Smooth muscle cell (in vitro differentiated cells): ENCODE measurements at regions not wholly inside any gene's neighbourhood (a gene's known extent, or its start where the extent isn't known, plus 50 kb on each side); places are given as distances from the start of the nearest gene placed in this dataset.

Source experiments
- DNase-seq: peaks from one replicate; lab custom pipeline; 2025; ENCODE audit not compliant: unreplicated experiment; lab: John Stamatoyannopoulos, UW
- H2AFZ ChIP-seq: fragments of 200-600 bp; sonication (generic); 2 replicates; pipeline ENCODE4 v1.6.0; 2016; ENCODE audit warnings: antibody characterized with exemption, low read depth, mild to moderate bottlenecking
- H3F3A ChIP-seq: fragments of 200-600 bp; sonication (generic); 2 replicates; pipeline ENCODE4 v1.6.0; 2017; ENCODE audit warnings: antibody characterized with exemption, low read depth
- H3K27ac ChIP-seq: fragments of 200-600 bp; sonication (generic); 2 replicates; pipeline ENCODE4 v1.5.1; 2016; ENCODE audit warnings: low read depth, mild to moderate bottlenecking
- H3K27me3 ChIP-seq: fragments of 200-600 bp; sonication (generic); 2 replicates; pipeline ENCODE4 v1.6.1; 2016; ENCODE audit warnings: low read depth, mild to moderate bottlenecking
- H3K36me3 ChIP-seq: fragments of 200-600 bp; sonication (generic); 2 replicates; pipeline ENCODE4 v1.5.1; 2016; ENCODE audit warnings: low read depth
- H3K4me1 ChIP-seq: fragments of 200-600 bp; sonication (generic); 2 replicates; pipeline ENCODE4 v1.5.1; 2016; ENCODE audit warnings: low read depth
- H3K4me2 ChIP-seq: fragments of 200-600 bp; sonication (generic); 2 replicates; pipeline ENCODE4 v1.6.0; 2016; ENCODE audit warnings: mild to moderate bottlenecking
- H3K4me3 ChIP-seq: fragments of 200-600 bp; sonication (generic); 2 replicates; pipeline ENCODE4 v1.5.1; 2016; ENCODE audit warnings: mild to moderate bottlenecking
- H3K79me2 ChIP-seq: fragments of 200-600 bp; sonication (generic); 2 replicates; pipeline ENCODE4 v1.6.0; 2016; ENCODE audit warnings: low read depth, mild to moderate bottlenecking
- H3K9ac ChIP-seq: fragments of 200-600 bp; sonication (generic); 2 replicates; pipeline ENCODE4 v1.6.0; 2016; ENCODE audit warnings: low read depth
- H3K9me3 ChIP-seq: fragments of 200-600 bp; sonication (generic); replicated peaks from 2 replicates; pipeline ENCODE4 v1.5.1; 2016; ENCODE audit warnings: low read depth
- H4K20me1 ChIP-seq: fragments of 200-600 bp; sonication (generic); 2 replicates; pipeline ENCODE4 v1.6.0; 2016; ENCODE audit warnings: low read depth
- WGBS: methylation state at CpG from one replicate; pipeline ENCODE4 v1.1.7; 2016; ENCODE audit warnings: low lambda C conversion rate; 5-methylcytosine and 5-hydroxymethylcytosine counted together
- TF ChIP-seq, protein P1 (sequence below): fragments of 200-600 bp; sonication (generic); IDR thresholded peaks from 2 replicates; pipeline ENCODE4 v1.5.1; 2017; ENCODE audit warnings: borderline replicate concordance, mild to moderate bottlenecking, antibody characterized with exemption; ENCODE audit not compliant: insufficient read depth, poor library complexity, severe bottlenecking

DNA sequence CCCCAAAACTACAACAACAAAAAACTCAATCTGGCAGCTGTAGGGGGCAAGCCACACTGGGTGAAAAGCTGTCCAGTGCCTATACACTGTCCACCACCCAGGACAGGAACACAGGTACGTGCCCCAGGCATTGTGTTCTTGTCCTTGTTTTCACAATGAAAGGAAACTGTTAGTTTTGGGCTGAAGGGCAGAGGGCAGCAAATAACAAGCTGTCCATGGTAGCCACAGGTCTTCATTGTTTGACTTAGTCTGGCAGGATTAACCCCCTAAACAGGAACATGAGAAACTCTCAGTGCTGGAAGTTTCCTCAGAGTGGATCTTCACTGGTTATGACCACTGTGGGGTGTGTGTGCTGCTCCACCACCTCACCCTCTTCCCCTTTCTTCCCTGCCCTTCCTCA is 224.6 kb upstream of the N4BP1 start:
- Histone ChIP-seq H3K4me2 (no peak overlapping the region), H3K27ac (no peak overlapping the region), H3F3A (no peaks in the 10 kb centered on the region), H3K4me1 (no peaks in the 10 kb centered on the region), H3K27me3 (no peaks in the 10 kb centered on the region), H3K4me3 (no peak overlapping the region), H4K20me1 (no peaks in the 10 kb centered on the region), H3K9ac (no peak overlapping the region), H2AFZ (no peak overlapping the region), H3K36me3 (no peaks in the 10 kb centered on the region), H3K9me3 (no peaks in the 10 kb centered on the region), H3K79me2 (no peaks in the 10 kb centered on the region)
- DNase-seq = no peak
- 65% methylated on average over 1 of the region's 1 CpG for WGBS
- TF ChIP-seq, protein P1, sequence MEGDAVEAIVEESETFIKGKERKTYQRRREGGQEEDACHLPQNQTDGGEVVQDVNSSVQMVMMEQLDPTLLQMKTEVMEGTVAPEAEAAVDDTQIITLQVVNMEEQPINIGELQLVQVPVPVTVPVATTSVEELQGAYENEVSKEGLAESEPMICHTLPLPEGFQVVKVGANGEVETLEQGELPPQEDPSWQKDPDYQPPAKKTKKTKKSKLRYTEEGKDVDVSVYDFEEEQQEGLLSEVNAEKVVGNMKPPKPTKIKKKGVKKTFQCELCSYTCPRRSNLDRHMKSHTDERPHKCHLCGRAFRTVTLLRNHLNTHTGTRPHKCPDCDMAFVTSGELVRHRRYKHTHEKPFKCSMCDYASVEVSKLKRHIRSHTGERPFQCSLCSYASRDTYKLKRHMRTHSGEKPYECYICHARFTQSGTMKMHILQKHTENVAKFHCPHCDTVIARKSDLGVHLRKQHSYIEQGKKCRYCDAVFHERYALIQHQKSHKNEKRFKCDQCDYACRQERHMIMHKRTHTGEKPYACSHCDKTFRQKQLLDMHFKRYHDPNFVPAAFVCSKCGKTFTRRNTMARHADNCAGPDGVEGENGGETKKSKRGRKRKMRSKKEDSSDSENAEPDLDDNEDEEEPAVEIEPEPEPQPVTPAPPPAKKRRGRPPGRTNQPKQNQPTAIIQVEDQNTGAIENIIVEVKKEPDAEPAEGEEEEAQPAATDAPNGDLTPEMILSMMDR = peak; percentile 5

DNA sequence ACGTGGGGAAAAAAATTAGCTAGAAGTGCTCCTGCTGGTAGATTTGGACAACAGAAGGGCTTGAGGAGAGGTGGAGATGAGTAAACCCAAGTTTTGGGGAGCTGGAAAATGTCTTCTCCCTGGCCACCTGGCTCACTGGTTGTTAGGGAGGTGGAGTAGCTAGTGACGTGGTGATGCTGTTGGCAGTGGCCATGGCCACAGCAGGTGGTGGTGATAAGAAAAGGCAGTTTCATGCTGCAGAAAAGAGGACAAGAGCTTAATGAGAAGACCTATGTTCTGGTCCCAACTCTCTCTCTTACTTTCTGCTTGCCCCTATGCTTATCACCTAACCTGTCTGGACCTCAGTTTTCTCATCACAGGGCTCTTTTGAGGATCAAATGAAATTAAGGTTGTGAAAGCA is 223.5 kb upstream of the N4BP1 start:
- H3K9ac ChIP-seq = no peak overlapping the region
- 65% methylated on average over 2 of the region's 2 CpGs for WGBS
- no peak overlapping the region for H2AFZ ChIP-seq
- H3K27ac ChIP-seq = no peak overlapping the region
- H3F3A ChIP-seq = no peaks in the 10 kb centered on the region
- no peaks in the 10 kb centered on the region for H3K27me3 ChIP-seq
- H3K4me1 ChIP-seq = no peaks in the 10 kb centered on the region
- H3K36me3 ChIP-seq = no peaks in the 10 kb centered on the region
- TF ChIP-seq, protein P1 = no peak
- no peak for DNase-seq
- no peak overlapping the region for H3K4me3 ChIP-seq
- no peaks in the 10 kb centered on the region for H3K9me3 ChIP-seq
- no peak overlapping the region for H3K4me2 ChIP-seq
- H3K79me2 ChIP-seq = no peaks in the 10 kb centered on the region
- H4K20me1 ChIP-seq = no peaks in the 10 kb centered on the region

DNA sequence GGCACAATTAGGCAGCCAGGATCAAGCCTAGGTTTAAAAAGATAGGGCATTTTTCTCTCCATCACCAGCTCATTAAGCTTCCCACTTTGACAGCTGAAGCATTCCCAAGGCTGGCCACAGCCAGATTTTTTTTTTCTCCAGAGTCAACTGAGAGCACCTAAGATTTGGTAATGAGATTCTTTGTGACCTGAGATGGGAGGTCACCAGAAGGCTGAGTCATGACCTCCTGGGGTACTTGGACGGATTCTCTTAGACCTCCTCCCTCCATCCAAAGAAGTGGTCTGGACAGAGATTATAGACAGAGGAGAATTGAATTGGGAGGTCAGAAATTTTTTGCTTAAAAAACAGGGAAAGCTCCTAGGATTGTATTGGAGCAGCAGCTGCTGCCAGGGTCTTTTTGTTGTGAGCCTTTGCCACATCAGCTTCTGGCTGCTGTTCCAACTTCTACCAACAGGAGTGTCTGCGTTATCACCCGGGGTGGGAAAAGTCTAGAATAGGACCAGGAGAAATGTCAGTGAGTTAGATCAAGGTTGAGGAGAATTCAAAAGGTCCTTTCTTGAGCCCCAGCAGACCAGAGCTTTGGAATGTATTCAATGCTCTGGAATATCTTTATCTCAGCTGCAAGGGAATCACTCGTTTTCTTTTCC is 221.2 kb upstream of the N4BP1 start:
- DNase-seq = no peak
- Histone ChIP-seq H3K27me3 (no peaks in the 10 kb centered on the region), H4K20me1 (no peaks in the 10 kb centered on the region), H3K4me3 (no peak overlapping the region), H3K27ac (no peak overlapping the region), H3K9ac (no peak overlapping the region), H3K9me3 (no peaks in the 10 kb centered on the region), H2AFZ (no peak overlapping the region), H3F3A (no peaks in the 10 kb centered on the region), H3K36me3 (no peaks in the 10 kb centered on the region), H3K79me2 (no peaks in the 10 kb centered on the region), H3K4me1 (no peaks in the 10 kb centered on the region), H3K4me2 (no peak overlapping the region)
- TF ChIP-seq, protein P1 = peak; percentile 21
- 34% methylated on average over 4 of the region's 4 CpGs for WGBS
